ENCODE measurements at regions not wholly inside any gene's neighbourhood (a gene's known extent, or its start where the extent isn't known, plus 50 kb on each side); places are given as distances from the start of the nearest gene placed in this dataset.

DNA sequence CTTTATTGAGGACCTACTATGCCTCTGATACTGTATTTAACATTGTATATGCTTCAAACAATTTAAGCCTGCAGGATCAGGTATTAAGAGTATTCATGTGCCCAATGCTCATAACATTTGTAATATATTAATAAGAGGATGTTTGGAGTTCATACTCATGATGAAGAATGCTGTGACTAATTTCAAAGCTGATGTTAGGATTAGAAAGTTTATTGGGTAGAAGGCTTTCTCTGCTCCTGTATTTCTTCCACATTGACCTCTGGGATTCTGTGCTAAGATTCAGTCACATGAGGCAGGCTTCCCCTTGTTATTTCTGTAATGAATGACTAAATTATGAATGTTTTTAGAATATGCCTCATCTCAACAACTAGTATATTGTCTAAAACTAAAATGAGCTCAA is 456.4 kb downstream of the NFIB start:
- H3K4me1 ChIP-seq, result peaks cover 0 to 13% (median 3%) of the 10 kb centered on the region in 4 donors
- H3K9me3 ChIP-seq, result no peaks in the 10 kb centered on the region
- H3K36me3 ChIP-seq, result no peaks in the 10 kb centered on the region
- H3K27me3 ChIP-seq, result no peaks in the 10 kb centered on the region
- DNase-seq, result no peak
- no peak overlapping the region for H3K27ac ChIP-seq
- intact Hi-C loops (cut with DNase I; ENCODE audit: low total_unique reads), result no loop called here
- TF ChIP-seq POLR2A (IDR thresholded peaks at IDR 0.05), result no peak
- no peak for TF ChIP-seq POLR2AphosphoS5 (IDR thresholded peaks at IDR 0.05)
- no peak for TF ChIP-seq EP300 (IDR thresholded peaks at IDR 0.05)
- TF ChIP-seq, protein P1, sequence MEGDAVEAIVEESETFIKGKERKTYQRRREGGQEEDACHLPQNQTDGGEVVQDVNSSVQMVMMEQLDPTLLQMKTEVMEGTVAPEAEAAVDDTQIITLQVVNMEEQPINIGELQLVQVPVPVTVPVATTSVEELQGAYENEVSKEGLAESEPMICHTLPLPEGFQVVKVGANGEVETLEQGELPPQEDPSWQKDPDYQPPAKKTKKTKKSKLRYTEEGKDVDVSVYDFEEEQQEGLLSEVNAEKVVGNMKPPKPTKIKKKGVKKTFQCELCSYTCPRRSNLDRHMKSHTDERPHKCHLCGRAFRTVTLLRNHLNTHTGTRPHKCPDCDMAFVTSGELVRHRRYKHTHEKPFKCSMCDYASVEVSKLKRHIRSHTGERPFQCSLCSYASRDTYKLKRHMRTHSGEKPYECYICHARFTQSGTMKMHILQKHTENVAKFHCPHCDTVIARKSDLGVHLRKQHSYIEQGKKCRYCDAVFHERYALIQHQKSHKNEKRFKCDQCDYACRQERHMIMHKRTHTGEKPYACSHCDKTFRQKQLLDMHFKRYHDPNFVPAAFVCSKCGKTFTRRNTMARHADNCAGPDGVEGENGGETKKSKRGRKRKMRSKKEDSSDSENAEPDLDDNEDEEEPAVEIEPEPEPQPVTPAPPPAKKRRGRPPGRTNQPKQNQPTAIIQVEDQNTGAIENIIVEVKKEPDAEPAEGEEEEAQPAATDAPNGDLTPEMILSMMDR (IDR thresholded peaks at IDR 0.05), result no peak
- H3K4me3 ChIP-seq, result no peak overlapping the region

DNA sequence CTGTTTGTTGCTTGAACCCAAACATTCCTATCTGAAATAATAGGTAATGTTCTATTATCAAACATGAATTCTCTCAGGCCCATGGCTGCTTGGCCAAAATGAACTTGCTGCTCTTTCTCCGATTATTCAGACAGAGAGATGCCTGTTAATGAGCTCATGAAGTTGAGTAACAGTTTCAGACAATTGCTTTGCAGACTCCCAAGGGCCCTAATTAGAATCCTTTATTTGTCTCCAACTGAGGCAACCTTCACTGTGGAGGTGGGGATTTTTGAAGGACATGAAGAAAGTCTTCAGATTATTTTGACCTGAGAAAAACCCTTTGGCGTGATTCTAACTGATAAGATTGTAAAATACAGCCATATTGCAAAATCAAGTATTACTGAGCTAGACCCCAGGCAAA is 466.7 kb downstream of the NFIB start:
- DNase-seq, result no peak
- intact Hi-C loops (cut with DNase I; ENCODE audit: low total_unique reads), result no loop called here
- no peak overlapping the region for H3K27ac ChIP-seq
- no peaks in the 10 kb centered on the region for H3K27me3 ChIP-seq
- H3K4me3 ChIP-seq, result no peak overlapping the region
- H3K4me1 ChIP-seq, result no peaks in the 10 kb centered on the region
- no peaks in the 10 kb centered on the region for H3K36me3 ChIP-seq
- H3K9me3 ChIP-seq, result no peaks in the 10 kb centered on the region
- TF ChIP-seq EP300 (IDR thresholded peaks at IDR 0.05) (no peak), POLR2AphosphoS5 (IDR thresholded peaks at IDR 0.05) (no peak), POLR2A (IDR thresholded peaks at IDR 0.05) (no peak)
- TF ChIP-seq, protein P1 (IDR thresholded peaks at IDR 0.05), result no peak
- 80 to 91% (median 85%) methylated on average over 2 of the region's 2 CpGs for WGBS, 5 donors

DNA sequence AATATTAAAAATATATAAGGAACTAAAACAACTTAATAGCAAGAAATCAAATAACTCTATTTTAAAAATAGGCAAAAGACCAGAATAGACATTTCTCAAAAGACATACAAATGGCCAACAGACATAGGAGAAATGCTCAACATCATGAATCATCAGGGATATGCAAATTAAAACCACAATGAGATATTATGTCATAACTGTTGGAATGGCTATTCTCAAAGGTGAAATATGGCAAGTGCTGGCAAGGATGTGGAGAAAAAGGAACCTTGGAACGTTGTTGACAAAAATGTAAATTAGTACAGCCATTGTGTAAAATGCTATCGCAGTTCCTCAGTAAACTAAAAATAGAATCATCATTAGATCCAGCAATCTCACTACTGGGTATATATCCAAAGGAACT is 468.5 kb downstream of the NFIB start:
- intact Hi-C loops (cut with DNase I; ENCODE audit: low total_unique reads), result no loop called here
- TF ChIP-seq EP300 (IDR thresholded peaks at IDR 0.05), result no peak
- no peaks in the 10 kb centered on the region for H3K36me3 ChIP-seq
- DNase-seq, result no peak
- 63 to 86% (median 79%) methylated on average over 2 of the region's 2 CpGs for WGBS, 5 donors
- no peaks in the 10 kb centered on the region for H3K9me3 ChIP-seq
- H3K27ac ChIP-seq, result no peak overlapping the region
- H3K4me1 ChIP-seq, result no peaks in the 10 kb centered on the region
- H3K27me3 ChIP-seq, result no peaks in the 10 kb centered on the region
- H3K4me3 ChIP-seq, result no peak overlapping the region

DNA sequence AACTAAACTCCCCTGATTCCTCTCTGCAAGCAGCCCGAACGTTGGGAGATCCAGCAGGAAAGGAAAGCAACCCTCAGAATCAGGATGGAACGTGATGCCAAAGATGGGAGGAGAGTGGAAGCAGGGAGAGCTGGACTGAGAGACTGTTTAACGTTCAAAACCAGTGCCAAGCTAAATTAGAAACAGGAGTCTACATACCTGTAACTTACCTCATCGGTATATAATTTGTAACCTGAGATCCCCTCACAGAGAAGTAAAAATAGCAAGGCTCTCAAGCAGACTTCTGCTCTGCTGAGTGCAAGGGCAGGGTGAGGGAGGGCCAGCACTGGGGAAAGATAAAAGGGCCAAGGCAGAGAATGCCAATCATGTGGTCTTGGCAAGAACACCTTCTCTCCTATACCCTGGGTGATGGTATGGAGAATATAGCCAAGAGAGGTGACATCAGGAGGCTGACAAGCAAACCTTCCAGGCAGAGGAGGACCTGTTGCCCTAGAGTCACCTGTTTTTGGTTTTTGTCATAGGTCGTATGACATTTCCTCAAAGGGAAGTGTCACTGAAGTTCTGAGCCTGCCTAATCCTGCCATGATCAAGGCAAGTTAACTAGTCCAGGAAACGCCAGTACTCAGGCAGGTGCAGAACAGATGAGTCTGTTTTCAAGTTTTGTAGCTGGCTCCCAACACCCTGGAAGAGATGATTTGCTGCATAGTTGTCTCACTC is 472.0 kb downstream of the NFIB start:
- 39 to 51% (median 48%) methylated on average over 7 of the region's 7 CpGs for WGBS, 5 donors
- no peaks in the 10 kb centered on the region for H3K36me3 ChIP-seq
- no peak overlapping the region for H3K27ac ChIP-seq
- H3K27me3 ChIP-seq, result no peaks in the 10 kb centered on the region
- H3K9me3 ChIP-seq, result no peaks in the 10 kb centered on the region
- no peak overlapping the region for H3K4me3 ChIP-seq
- intact Hi-C loops (cut with DNase I; ENCODE audit: low total_unique reads), result no loop called here
- no peak for TF ChIP-seq EP300 (IDR thresholded peaks at IDR 0.05)
- TF ChIP-seq, protein P1 (IDR thresholded peaks at IDR 0.05), result no peak
- TF ChIP-seq POLR2A (IDR thresholded peaks at IDR 0.05), result no peak
- TF ChIP-seq POLR2AphosphoS5 (IDR thresholded peaks at IDR 0.05), result no peak
- peak in 1 of 2 donors; percentile 10 for DNase-seq
- no peaks in the 10 kb centered on the region for H3K4me1 ChIP-seq

DNA sequence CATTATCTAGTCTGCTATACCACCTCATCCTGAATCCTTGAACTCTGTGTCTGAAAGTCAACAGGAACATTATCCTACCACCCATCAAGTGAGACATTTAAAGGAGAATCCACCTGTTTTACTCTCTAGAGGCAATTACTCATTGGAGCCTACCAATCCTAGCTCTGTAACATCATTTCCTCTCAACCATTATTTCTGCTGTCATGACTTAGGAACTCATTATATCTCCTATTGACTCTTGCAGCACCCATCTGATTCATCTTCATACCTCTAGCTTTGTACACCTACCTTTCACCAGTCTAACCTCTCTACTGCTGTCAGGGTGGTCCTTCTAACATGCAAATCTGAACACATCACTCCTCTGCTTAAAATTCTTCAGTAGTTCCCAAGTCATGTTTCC is 481.5 kb downstream of the NFIB start:
- H3K27me3 ChIP-seq, result no peaks in the 10 kb centered on the region
- H3K4me3 ChIP-seq, result no peak overlapping the region
- H3K36me3 ChIP-seq, result no peaks in the 10 kb centered on the region
- TF ChIP-seq, protein P1 (IDR thresholded peaks at IDR 0.05), result no peak
- TF ChIP-seq POLR2AphosphoS5 (IDR thresholded peaks at IDR 0.05), result no peak
- no peak overlapping the region for H3K27ac ChIP-seq
- intact Hi-C loops (cut with DNase I; ENCODE audit: low total_unique reads), result no loop called here
- H3K4me1 ChIP-seq, result no peaks in the 10 kb centered on the region
- no peak for DNase-seq
- H3K9me3 ChIP-seq, result peaks cover 5 to 20% (median 14%) of the 10 kb centered on the region in 4 donors

Measured in stomach (tissue), 8 donors.